HG03378 (cell line): ENCODE measurements at regions not wholly inside any gene's neighbourhood (a gene's known extent, or its start where the extent isn't known, plus 50 kb on each side); places are given as distances from the start of the nearest gene placed in this dataset.

Source experiments
- ATAC-seq: cut with Tn5 transposase; IDR thresholded peaks from one replicate; pipeline ENCODE4 v1.9.1; 2021; ENCODE audit warnings: mild to moderate bottlenecking, moderate library complexity; ENCODE audit not compliant: unreplicated experiment

- ATAC-seq: no peak
Measured at GRCh38 chr3:94256888-94257813, 194.3 kb downstream of the NSUN3 start.

GRCh38 chr3:94258851-94259250 is 196.0 kb downstream of the NSUN3 start:
- ATAC-seq: no peak

GRCh38 chr3:94259291-94259690 is 196.4 kb downstream of the NSUN3 start:
- no peak for ATAC-seq

GRCh38 chr3:94269763-94270162 is 206.9 kb downstream of the NSUN3 start:
- ATAC-seq: no peak

- ATAC-seq: no peak
Measured at GRCh38 chr3:94272016-94272415, 209.2 kb downstream of the NSUN3 start.

- ATAC-seq: no peak
Measured at GRCh38 chr3:94280958-94281357, 218.1 kb downstream of the NSUN3 start.

- no peak for ATAC-seq
Measured at GRCh38 chr3:94285872-94286271, 223.0 kb downstream of the NSUN3 start.

GRCh38 chr3:94291686-94292085 is 228.8 kb downstream of the NSUN3 start:
- no peak for ATAC-seq

GRCh38 chr3:94292151-94292550 is 229.3 kb downstream of the NSUN3 start:
- no peak for ATAC-seq

- no peak for ATAC-seq
Measured at GRCh38 chr3:94293793-94294195, 230.9 kb downstream of the NSUN3 start.

GRCh38 chr3:94294806-94295205 is 231.9 kb downstream of the NSUN3 start:
- no peak for ATAC-seq

GRCh38 chr3:94299716-94300115 is 236.9 kb downstream of the NSUN3 start:
- no peak for ATAC-seq

GRCh38 chr3:94301366-94301765 is 238.5 kb downstream of the NSUN3 start:
- no peak for ATAC-seq

- no peak for ATAC-seq
Measured at GRCh38 chr3:94303266-94303665, 240.4 kb downstream of the NSUN3 start.

- no peak for ATAC-seq
Measured at GRCh38 chr3:94303897-94304296, 241.0 kb downstream of the NSUN3 start.

GRCh38 chr3:94304954-94305353 is 242.1 kb downstream of the NSUN3 start:
- no peak for ATAC-seq

- ATAC-seq: no peak
Measured at GRCh38 chr3:94305835-94306611, 243.2 kb downstream of the NSUN3 start.

- no peak for ATAC-seq
Measured at GRCh38 chr3:94307588-94307987, 244.7 kb downstream of the NSUN3 start.

- no peak for ATAC-seq
Measured at GRCh38 chr3:94308767-94309166, 245.9 kb downstream of the NSUN3 start.

GRCh38 chr3:94310341-94311135 is 247.7 kb downstream of the NSUN3 start:
- ATAC-seq: no peak

GRCh38 chr3:94311651-94312050 is 248.8 kb downstream of the NSUN3 start:
- ATAC-seq: no peak
